Osteoblast (primary cell): ENCODE measurements at regions not wholly inside any gene's neighbourhood (a gene's known extent, or its start where the extent isn't known, plus 50 kb on each side); places are given as distances from the start of the nearest gene placed in this dataset.

ENCODE experiments used
- DNase-seq: peaks from one replicate; pipeline ENCODE4 v3.0.0; 2011; ENCODE audit warnings: low spot score, mixed read lengths; ENCODE audit not compliant: insufficient read length; ENCODE audit errors: missing footprints
- H2AFZ ChIP-seq: 2 replicates; pipeline ENCODE4 v1.6.0; 2011; ENCODE audit warnings: mild to moderate bottlenecking, low read length
- H3K27ac ChIP-seq: 2 replicates; pipeline ENCODE4 v1.5.1; 2011; ENCODE audit warnings: mild to moderate bottlenecking, low read depth, low read length, moderate library complexity
- H3K27me3 ChIP-seq: 2 replicates; pipeline ENCODE4 v1.6.0; 2012; ENCODE audit warnings: mild to moderate bottlenecking, control low read depth, inconsistent platforms, low read length, moderate library complexity; ENCODE audit not compliant: insufficient read depth
- H3K36me3 ChIP-seq: 2 replicates; pipeline ENCODE4 v1.5.1; 2011; ENCODE audit warnings: mild to moderate bottlenecking, low read length, control low read depth, moderate library complexity; ENCODE audit not compliant: insufficient read depth
- H3K4me1 ChIP-seq: 2 replicates; pipeline ENCODE4 v1.5.1; 2011; ENCODE audit warnings: mild to moderate bottlenecking, low read length, control low read depth, moderate library complexity; ENCODE audit not compliant: insufficient read depth
- H3K4me2 ChIP-seq: 2 replicates; pipeline ENCODE4 v1.6.0; 2011; ENCODE audit warnings: mild to moderate bottlenecking, low read length; ENCODE audit not compliant: insufficient read depth
- H3K4me3 ChIP-seq: fragments of 200-600 bp; sonication (generic); 3 replicates; pipeline ENCODE4 v1.5.1; 2012; ENCODE audit warnings: mild to moderate bottlenecking, low read length, inconsistent platforms; ENCODE audit not compliant: insufficient read depth
- H3K79me2 ChIP-seq: 2 replicates; pipeline ENCODE4 v1.6.0; 2012; ENCODE audit warnings: mild to moderate bottlenecking, low read length, control low read depth, inconsistent platforms; ENCODE audit not compliant: insufficient read depth
- H3K9me3 ChIP-seq: 2 replicates; pipeline ENCODE4 v1.5.1; 2011; ENCODE audit warnings: low read depth, low read length, control low read depth
- H4K20me1 ChIP-seq: 2 replicates; pipeline ENCODE4 v1.6.0; 2012; ENCODE audit warnings: mild to moderate bottlenecking, low read length, control low read depth; ENCODE audit not compliant: insufficient read depth
- TF ChIP-seq, protein P1 (sequence below): IDR thresholded peaks from 2 replicates; pipeline ENCODE4 v1.5.1; 2011; ENCODE audit warnings: mild to moderate bottlenecking, low read depth, low read length, moderate library complexity; ENCODE audit errors: extremely low read depth

DNA sequence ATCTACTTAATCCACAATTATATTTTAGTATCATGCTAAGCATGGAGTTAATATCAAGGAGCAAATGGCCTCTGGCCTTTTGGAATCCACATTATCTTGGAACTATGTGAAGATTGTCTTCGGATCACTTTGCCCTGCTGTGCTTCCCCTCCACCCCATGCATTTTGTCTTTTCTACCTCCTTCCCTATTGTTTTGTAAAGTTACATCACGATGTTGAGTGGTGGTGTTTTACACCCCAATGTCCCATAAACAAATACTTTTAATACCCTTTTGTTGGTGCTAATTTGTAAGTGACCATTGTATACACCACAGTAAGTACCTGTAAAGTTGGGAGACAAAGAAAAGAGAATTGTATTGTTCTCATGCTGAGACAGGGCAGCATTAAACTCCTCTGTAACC, 258.4 kb upstream of the ZNF717 start:
- Histone ChIP-seq H3K4me1 (no peaks in the 10 kb centered on the region), H3K9me3 (no peaks in the 10 kb centered on the region), H3K79me2 (no peaks in the 10 kb centered on the region), H3K27me3 (no peaks in the 10 kb centered on the region), H3K4me2 (no peak overlapping the region), H3K36me3 (no peaks in the 10 kb centered on the region), H3K4me3 (no peak overlapping the region), H2AFZ (no peak overlapping the region), H3K27ac (no peak overlapping the region), H4K20me1 (no peaks in the 10 kb centered on the region)
- no peak for DNase-seq
- TF ChIP-seq, protein P1, sequence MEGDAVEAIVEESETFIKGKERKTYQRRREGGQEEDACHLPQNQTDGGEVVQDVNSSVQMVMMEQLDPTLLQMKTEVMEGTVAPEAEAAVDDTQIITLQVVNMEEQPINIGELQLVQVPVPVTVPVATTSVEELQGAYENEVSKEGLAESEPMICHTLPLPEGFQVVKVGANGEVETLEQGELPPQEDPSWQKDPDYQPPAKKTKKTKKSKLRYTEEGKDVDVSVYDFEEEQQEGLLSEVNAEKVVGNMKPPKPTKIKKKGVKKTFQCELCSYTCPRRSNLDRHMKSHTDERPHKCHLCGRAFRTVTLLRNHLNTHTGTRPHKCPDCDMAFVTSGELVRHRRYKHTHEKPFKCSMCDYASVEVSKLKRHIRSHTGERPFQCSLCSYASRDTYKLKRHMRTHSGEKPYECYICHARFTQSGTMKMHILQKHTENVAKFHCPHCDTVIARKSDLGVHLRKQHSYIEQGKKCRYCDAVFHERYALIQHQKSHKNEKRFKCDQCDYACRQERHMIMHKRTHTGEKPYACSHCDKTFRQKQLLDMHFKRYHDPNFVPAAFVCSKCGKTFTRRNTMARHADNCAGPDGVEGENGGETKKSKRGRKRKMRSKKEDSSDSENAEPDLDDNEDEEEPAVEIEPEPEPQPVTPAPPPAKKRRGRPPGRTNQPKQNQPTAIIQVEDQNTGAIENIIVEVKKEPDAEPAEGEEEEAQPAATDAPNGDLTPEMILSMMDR = no peak

DNA sequence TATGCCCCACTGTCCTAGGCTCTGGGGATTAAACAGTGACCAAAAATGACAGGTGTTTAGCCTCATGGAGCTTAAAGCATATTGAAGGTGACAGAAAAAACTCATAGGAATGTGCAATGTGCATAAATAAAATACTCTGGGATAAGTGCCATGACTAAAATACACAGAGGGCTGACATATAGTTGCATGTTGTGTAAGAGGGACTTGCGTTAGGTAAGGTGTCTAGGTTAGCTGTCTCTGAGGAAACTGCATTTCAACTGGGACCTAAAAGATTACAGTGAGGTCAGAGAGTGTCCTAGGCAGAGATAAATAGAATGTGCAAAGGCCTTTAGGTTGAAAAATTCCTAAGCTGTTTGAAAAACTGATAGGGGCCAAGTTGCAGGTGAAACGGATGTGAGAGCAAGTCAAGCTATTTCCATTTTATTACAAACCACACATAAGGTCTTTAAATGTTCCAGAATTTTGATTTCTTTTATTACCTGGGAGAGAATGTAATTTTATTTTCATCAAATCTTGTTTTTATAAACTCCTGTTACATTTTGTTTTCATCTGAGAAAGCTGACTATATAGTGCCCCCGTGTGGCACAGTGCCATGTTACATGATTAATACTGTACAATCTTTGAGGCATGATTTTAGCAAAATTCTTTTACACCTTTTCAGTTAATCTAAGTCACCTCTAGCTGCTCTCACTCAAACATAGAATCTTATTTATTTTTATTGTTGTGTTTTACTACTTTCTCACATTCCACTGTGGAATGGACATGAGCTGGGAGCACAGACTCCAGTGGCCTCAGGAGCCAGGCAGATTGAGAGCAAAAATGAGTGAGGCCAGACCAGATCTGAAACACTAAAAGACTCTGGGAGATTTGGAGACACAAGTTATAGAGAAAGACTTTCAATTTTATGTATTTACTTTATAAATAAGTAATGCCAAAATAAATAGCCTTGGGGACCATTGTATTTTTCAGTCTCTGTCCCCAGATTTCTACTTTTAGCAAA, 259.6 kb upstream of the ZNF717 start:
- Histone ChIP-seq H3K36me3 (no peaks in the 10 kb centered on the region), H3K4me2 (no peak overlapping the region), H4K20me1 (no peaks in the 10 kb centered on the region), H2AFZ (peak overlapping the region; percentile 63), H3K4me3 (no peak overlapping the region), H3K79me2 (no peaks in the 10 kb centered on the region), H3K27ac (no peak overlapping the region), H3K27me3 (no peaks in the 10 kb centered on the region), H3K4me1 (no peaks in the 10 kb centered on the region), H3K9me3 (no peaks in the 10 kb centered on the region)
- TF ChIP-seq, protein P1 = peak; percentile 49
- DNase-seq = no peak

DNA sequence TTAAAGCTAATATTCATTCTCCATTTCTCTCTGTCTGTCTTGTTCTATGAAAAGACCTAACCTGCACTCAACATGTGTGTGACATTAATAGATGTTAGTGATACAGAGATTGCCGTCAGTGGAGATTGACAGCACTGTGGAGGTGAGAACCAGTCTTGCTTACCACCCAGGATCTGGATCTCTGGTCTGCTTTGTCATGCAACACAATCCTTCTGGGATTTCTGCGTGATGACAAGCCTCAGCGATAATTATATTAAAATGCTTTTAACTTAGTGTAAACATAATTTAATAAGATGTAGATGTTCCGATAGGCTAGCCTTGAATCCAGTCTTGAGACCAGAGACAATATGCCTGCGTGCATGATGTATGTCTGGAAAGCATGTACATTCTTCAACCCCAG, 262.0 kb upstream of the ZNF717 start:
- Histone ChIP-seq H3K36me3 (no peaks in the 10 kb centered on the region), H3K27ac (no peak overlapping the region), H4K20me1 (no peaks in the 10 kb centered on the region), H3K27me3 (no peaks in the 10 kb centered on the region), H3K9me3 (no peaks in the 10 kb centered on the region), H3K4me3 (no peak overlapping the region), H2AFZ (no peak overlapping the region), H3K4me1 (no peaks in the 10 kb centered on the region), H3K4me2 (no peak overlapping the region), H3K79me2 (no peaks in the 10 kb centered on the region)
- DNase-seq = no peak
- TF ChIP-seq, protein P1 = no peak

DNA sequence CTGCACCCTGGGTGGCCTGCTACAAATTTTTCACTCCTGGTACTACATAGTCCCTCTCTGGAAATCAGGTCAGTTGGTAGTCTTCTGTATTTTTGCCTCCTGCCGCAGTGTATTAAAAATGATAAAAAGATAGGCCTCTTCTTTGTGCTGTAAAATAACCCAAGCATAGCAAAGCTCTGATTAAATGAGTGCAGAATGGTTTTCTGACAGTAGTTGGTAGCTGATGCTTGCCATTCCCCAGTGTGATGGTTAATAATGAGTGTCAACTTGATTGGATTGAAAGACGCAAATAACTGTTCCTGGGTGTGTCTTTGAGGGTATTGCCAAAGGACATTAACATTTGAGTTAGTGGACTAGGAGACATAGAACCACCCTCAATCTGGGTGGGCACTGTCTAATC, 264.4 kb upstream of the ZNF717 start:
- no peak overlapping the region for H3K4me3 ChIP-seq
- H4K20me1 ChIP-seq = no peaks in the 10 kb centered on the region
- no peak for DNase-seq
- H3K9me3 ChIP-seq = no peaks in the 10 kb centered on the region
- no peak overlapping the region for H3K4me2 ChIP-seq
- H3K27me3 ChIP-seq = no peaks in the 10 kb centered on the region
- H3K79me2 ChIP-seq = no peaks in the 10 kb centered on the region
- TF ChIP-seq, protein P1 = no peak
- no peak overlapping the region for H3K27ac ChIP-seq
- no peaks in the 10 kb centered on the region for H3K4me1 ChIP-seq
- H3K36me3 ChIP-seq = no peaks in the 10 kb centered on the region
- no peak overlapping the region for H2AFZ ChIP-seq
